Dermis blood vessel endothelial cell (primary cell): ENCODE measurements at regions not wholly inside any gene's neighbourhood (a gene's known extent, or its start where the extent isn't known, plus 50 kb on each side); places are given as distances from the start of the nearest gene placed in this dataset.

Experiments
- DNase-seq: peaks from one replicate; pipeline ENCODE4 v3.0.0; 2010

DNA sequence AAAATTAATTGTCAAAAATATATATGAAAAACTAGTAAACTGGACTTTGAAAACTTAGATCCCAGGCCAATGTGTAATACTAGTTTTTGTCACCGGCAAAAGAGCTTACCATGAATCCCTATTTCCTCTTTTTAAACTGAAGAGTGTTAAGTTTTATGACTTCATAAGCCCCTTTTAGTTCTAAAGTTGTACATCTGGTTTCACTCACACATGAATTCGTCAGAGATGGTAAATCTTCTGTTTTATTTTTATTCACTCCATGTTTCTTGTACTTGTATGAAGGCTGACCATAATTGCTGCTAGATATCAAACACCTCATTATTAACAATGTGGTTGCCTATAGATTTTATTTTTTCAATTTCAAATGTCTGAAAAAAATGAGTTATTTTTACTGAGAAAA, 827.9 kb downstream of the PCDH7 start:
- DNase-seq: no peak

DNA sequence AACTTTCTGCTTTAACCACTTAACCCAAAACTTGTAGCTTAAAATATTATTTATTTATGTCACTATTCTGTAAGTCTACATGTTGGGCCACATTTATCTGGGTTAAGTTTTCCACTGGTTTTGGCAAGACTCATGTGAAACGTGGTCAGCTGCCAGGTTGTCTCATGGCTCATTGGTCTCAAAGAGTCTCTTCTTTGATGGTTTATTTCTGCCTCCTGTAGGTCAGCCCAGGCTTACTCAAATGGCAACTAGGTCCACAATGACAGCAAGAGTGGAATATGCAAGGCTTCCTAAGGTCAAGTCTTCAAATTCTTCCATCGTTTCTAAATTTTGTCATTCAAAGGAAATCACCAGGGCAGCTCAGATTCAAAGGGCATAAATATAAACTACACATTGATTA, 828.7 kb downstream of the PCDH7 start:
- no peak for DNase-seq

DNA sequence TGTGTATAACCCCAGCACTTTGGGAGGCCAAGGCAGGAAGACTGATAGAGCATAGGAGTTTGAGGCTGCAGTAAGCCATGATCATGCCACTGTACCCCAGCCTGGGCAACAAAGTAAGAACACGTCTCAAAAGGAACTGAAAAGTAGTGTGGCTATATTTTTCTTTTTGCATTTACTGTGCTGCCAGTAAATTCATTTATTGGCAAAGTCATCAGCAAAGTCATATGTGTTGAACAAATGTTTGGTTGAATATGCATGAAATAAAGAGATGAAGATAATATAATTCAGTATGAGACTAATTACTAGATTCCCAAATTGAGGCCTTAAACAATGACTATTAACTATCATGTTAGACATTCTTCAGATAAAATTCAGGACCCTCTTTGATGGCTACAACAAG, 829.1 kb downstream of the PCDH7 start:
- no peak for DNase-seq

DNA sequence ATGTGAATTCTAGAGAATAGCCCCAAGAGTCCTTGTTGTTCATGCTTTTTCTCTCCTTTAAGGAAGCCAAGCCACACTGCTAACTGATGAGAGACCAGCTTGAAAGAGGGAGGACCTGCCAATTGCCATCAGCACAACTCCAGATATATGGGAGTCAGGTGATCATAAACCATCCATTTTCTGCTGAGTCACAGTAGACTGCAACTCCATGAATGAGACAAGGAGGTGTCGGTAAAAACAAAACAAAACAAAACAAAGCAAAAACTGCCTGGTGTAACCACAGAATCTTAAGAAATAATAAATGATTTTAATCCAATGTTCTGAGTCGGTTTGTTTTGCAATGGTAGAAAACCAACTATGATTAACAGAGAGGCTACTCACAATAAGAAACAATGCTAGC, 837.3 kb downstream of the PCDH7 start:
- DNase-seq: no peak

DNA sequence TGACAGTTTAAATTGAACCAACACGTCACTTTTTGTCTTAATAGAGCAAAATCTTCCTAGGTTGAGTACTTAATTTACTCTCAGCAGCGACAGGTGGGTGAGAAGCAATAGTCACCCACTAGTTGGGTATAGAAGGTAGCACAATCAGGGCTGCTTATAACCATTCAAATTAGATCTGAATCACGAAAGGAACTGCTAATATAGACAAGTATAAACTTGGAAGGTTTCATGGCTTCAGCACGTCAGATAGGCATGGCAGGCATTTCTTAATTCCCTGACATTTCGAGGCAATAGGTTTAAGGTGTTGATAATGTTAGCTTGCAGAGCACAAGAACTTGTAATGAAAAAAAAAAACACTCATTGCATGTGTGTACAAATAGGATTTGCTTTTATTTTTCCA, 853.4 kb downstream of the PCDH7 start:
- no peak for DNase-seq

DNA sequence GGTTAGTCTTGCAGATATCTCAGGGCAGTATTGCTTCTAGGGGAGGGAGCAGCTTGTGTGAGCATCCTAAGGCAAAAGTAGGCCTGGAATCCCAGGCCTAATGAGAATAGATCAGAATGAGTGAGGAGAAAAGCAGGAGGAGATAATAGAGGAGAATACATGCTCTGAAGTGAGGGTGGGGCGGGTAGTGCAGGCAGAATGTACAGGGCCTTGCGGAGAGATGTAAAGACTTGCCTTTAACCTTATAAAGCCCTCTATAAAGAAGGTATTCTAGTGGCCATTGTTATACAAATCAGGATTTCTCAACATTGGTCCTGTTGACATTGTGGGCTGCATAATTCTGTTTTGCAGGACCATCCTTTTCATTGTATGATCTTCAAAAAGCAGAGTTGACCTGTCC, 855.3 kb downstream of the PCDH7 start:
- DNase-seq: no peak

DNA sequence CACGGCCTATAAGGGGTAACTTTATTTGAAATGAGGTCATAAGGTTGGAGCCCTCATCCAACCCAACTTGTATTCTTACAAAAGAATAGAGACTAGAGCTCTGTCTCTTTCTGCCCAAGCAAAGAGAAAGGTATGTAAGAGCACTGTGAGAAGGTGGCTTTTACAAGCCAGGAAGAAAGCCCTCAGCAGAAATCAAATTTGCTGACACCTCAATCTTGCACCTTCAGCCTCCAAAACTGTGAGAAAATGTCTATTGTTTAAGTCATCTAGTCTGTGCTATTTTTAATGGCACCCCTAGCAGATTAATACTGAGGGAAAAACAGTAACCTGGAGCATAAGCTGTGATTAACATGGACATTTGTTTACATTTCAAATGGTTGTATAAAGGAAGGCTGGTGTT, 860.7 kb downstream of the PCDH7 start:
- no peak for DNase-seq

DNA sequence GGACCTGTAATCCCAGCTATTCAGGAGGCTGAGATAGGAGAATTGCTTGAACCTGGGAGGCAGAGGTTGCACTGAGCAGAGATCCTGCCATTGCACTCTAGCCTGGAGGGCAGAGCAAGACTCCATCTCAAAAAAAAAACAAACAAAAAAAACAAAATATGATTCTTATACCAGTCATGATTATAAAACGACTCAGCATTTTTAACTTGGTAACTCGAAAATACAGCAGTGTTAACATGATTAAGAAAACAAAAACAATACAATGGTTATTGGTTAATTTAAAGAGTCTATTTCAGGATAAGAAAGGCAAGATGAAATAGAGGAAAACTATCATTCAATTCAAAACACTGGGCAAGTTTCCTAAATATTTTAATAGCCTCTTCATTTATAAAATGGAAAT, 865.3 kb downstream of the PCDH7 start:
- no peak for DNase-seq

DNA sequence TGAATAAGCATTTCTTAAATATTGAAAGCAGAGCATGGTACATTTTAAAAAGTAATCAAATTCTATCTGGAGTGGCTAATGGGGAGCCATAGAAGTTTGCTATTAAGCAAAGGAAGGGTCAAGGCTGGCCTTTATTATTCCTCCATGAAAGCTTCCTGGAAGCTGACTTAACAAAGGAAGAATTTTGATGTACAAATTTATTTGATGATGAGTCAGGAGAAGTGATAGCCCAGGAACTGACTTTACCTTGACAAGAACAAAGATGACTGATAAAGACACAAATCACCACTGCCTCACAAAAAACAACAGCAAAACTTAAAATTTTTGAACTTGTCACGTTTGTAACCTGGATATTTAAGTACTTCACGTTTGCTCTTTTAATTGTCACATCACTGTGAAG, 872.1 kb downstream of the PCDH7 start:
- no peak for DNase-seq

DNA sequence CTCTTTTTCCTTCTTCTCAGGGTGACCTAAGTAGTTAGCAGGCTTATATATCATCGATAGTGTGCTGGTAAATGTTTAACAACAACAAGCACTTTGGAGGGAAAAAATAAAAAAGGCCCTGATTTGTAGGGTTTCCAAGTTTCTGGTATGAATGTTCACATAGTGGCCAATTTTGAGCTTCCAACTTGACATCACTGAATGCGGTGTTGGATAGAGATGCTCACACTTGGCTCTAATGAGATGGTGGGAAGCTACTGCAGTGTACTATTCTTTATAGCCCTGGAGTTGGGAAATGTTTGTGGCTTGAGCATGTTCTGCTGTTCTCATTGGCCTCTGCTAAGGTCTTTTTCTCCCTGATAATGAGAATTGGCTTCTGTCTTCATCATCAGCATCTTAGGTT, 875.3 kb downstream of the PCDH7 start:
- DNase-seq: no peak

DNA sequence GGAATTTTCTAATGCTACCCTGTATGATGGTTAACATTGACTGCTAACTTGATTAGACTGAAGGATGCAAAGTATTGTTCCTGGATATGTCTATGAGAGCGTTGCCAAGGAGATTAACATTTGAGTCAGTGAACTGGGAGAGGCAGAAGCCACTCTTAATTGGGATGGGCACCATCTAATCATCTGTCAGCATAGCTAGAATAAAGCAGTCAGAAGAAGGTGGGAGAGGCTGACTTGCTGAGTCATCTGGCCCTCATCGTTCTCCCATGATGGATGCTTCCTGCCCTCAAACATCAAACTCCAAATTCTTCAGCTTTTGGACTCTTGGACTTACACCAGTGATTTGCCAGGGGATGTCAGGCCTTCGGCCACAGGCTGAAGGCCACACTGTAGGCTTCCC, 878.5 kb downstream of the PCDH7 start:
- DNase-seq: no peak

DNA sequence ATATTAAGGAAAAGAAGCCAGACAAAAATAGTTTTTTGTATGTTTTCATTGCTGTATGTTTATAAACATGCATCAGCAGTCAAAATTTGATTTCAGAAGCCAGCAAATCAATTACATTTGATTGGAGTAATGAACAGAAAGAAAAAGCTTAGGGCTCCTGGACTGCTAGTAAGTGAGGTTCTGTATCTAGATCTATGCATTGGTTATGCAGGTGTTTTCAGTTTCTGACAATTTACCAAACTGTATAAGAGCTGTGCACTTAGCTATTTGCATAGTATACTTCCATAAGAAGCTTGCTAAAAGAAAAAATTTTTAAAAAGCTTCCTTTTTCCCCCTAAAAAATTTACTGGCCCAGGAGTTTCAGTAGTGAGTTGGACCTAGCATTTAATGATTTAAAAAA, 881.6 kb downstream of the PCDH7 start:
- DNase-seq: no peak

DNA sequence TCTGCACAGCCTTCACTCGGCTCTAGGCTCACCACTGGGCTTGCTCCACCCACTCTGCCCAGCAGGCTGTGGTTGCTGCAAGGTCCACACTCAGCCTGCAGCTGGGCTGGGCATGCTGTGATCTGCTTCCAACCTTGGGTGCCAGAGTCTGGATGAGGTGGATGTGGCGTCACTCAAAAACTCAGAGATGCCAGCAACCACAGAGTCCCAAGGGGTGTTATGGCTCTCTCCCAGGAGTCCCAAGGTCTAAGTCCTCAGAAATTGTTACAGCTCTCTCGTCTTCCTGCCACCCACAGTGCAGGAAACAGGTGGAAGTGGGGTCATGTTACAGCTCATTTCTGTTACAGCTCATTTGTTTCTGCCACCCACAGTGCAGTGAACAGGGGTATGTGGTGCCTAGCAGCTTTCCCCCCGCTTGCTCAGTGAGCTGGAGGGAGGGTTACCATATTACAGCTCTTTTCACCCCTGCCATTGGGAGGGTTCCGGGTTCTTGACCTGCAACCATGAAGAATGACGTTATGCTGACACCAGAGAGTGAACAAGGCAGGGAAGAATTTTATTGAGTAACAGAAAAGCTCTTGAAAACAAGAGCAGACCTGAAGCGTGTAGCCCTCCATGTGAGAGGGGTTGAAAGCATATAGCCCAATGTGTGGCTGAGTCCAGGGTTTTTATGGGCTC, 893.9 kb downstream of the PCDH7 start:
- no peak for DNase-seq

DNA sequence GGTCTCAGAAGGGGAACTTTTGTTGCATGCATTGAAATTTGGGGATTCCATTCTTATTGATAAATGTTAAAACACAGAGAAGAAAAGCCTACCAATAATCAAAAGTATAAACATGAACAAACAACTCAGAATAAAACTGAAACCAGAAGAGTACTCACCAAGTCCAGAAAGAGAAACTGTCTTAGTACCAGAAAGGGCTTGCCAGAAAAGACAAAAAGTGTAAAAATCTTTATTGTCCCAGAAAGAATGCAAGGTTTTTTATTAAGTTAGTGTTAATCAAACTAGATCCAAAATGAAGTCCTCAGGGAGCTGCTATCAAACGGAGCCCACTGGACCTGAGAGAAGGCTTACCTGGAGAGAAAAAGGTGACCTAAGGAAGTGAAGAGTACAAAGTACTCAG, 897.5 kb downstream of the PCDH7 start:
- no peak for DNase-seq

DNA sequence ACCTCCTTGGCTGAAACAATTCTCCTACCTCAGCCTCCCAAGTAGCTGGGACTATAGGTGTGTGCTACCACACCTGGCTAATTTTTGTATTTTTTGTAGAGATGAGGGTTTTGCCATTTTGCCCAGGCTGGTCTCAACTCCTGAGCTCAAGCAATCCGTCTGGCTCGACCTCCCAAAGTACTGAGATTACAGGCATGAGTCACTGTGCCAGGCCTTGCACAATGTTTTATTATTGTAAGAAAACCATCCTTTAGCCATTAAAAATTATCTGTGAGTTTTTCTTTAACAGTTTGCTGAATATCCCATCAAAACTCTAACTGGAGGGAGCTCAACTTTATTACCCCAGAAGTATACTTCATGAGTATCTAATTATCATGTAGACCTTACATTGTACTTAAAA, 900.3 kb downstream of the PCDH7 start:
- no peak for DNase-seq

DNA sequence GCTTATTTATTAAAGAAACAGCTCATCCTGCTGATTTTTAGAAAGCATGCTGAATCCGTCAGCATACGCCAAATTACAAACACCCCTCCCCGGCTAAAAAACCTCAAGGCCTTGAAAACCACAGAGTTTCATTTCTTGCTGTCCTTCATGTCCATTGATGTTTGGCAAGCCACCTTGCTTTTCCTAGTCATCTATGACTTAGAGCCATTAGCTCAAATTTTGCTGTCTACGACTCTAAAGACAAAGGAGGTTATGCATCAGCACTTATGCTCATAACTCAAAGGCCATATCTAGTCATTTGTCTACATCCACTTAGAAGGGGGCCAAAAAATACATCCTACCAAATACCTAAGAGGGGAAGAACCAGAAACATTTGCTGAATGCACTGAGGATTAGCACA, 925.1 kb downstream of the PCDH7 start:
- no peak for DNase-seq

DNA sequence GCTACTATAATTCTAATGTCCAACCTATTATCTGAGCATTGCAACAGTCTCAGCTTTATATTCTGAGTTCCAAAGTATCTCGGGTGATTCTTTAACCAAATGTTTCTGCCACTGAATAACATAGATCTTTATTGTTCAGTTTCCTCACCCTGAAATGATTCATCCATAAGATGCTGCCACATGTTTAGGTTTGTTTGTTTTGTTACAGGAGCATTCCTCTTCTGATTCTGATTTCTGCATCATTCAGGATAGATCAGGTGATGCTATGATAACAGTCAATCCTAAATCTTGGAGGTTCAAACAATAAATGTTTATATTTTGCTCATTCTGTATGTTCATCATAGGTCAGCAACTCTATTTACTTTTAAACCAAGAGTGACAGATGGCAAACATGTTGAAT, 927.6 kb downstream of the PCDH7 start:
- DNase-seq: no peak

DNA sequence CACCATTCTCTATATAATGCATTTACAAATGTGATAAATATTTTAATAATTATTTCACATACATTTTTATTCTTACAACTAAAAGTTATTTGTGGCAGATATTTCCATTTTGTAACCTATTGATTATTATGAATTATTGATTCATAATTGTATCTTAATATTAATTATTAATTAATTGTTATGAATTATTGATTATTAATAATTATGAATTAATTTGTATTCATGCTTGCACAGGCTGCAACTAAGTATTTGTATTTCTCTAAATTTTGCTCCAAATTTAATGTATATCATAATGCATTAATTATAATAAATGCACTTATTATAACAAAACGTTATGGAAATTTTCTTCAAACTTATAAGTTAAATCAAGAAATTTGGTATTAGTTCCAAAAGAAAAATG, 929.7 kb downstream of the PCDH7 start:
- DNase-seq: no peak

DNA sequence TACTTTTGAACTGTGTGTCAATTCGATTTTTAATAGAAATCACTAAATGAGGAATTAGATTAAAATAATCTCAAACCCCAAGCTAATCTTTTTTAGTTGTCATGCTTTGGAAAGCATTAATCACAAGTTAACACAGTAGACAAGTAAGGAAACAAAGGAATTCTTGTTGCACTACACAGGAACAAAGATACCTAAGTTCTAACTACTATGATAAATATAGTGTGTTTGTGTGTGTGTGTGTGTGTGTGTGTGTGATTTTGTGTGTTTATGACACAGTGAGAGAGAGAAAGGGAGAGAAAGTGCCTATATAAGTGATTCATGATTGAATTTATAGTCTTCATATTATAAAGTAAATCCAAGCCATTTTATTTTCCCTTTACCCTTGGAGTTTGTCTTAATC, 931.4 kb downstream of the PCDH7 start:
- no peak for DNase-seq

DNA sequence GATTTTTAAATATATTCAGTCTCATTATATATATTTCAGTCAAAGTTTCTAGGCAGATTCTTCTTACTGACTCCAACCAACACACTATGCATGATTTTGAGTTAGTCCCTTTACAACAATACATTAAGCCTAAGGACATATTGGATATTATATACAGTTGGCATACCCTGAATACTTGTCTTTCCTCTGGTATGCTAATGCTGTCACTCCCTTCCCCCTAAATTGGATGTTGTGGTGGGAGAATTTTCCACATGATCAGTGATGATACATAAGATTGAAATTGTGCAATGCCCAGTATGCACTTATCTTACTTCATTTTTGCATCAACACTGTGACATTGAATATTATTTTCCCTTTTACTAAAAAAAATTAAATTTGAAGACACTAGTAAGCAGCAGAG, 935.2 kb downstream of the PCDH7 start:
- DNase-seq: no peak

DNA sequence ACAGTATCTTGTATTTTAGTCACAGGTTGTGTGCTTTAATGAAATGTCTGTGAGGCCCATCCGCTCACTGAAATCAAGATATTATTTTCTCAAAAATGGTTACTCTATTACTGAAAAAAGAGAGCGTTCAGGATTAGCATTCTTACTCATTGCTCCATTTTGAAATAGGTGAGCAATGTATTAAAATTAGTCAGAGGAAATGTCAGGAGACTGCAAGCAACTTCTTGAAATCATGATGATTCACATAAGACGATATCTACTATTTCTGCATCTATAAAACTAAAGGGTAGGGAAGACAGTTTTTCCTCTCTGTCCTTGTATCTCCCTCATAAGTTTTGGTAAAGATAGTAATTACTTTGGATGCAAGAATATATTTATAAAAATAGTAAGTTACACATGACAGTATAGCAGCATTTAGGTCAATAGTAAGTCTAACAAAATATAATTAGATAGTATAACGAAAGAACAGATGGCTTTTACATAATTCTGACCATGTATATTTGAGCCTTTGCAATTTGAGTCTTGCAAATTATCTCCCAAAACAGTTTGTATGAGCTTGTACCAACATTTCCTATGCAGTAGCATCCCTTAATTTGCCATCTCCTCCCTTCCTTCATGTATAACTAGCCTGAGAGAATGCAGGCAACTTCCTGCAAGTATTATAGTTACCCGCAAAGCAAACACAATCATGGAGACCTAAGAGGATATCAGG, 937.8 kb downstream of the PCDH7 start:
- no peak for DNase-seq

DNA sequence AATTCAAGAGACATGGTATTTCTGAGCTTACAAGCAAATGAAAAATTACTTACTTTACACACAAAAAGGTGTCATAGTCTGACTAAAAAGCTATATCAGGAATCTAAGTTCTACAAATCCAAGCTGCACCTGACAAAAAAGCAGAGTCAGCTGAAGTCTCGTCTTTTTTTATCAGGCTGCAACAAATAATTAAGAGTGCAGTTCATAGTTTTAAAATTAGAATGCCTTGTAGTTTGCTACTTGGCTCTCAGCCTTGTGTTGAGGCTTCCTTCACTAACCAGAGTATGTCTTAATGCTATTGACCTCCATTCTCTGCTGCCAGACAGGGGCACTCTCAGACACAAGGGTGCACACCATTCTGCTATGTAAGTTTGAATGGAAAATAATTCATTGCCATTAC, 940.7 kb downstream of the PCDH7 start:
- DNase-seq: no peak

DNA sequence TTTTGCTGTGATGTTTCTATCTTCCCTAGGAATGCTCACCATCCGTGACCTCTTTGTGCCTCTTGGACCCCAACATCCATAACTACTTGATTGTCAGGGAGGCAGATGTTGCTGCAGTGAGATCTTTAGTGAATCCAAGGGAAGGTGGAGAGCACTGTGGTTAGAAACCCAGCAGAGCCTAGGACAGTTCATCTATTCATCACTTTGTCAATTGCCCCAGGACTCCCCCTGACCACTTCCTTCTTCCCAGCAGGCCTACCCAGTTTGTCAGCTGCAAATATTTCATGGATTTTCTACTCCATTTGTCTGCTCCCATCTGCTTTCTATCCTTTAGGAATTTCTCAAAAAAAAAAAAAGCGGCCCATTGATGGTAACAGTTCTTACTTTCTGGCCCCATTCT, 942.8 kb downstream of the PCDH7 start:
- no peak for DNase-seq

DNA sequence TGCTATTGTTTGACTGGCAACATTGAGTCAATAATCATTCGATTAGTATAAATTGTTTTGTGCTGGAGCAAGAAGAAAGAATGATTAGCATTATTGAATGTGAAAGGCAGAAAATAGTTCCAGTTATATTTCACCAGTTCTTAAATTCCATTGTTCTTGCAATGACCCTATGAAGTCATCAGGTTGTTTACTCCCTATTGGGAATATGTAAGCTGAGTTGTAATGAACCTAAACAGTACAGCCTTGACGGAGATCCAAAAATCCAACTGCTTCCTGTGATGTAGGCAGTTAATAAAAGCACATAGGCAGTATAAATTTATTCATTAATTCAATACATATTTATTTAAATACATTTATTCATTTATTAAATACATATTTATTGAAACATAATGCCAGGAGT, 947.5 kb downstream of the PCDH7 start:
- DNase-seq: no peak
